HG02678 (cell line): ENCODE measurements at regions not wholly inside any gene's neighbourhood (a gene's known extent, or its start where the extent isn't known, plus 50 kb on each side); places are given as distances from the start of the nearest gene placed in this dataset.
"Not testable (repeated sequence)": the region's sequence is repeated elsewhere in the genome, so short reads cannot be mapped to it uniquely, and the experiment has no call there.

Source experiments
- ATAC-seq: cut with Tn5 transposase; IDR thresholded peaks from one replicate; pipeline ENCODE4 v1.9.1; 2021; ENCODE audit warnings: mild to moderate bottlenecking, moderate library complexity; ENCODE audit not compliant: unreplicated experiment

- ATAC-seq, result no peak
These were observed 383.4 kb downstream of the USP25 start for GRCh38 chr21:16113052-16113715.

GRCh38 chr21:16115461-16115860 is 385.7 kb downstream of the USP25 start:
- ATAC-seq, result no peak

- ATAC-seq, result no peak
These were observed 386.3 kb downstream of the USP25 start for GRCh38 chr21:16116069-16116468.

GRCh38 chr21:16116798-16117197 is 387.0 kb downstream of the USP25 start:
- ATAC-seq, result no peak

- ATAC-seq, result no peak
These were observed 387.5 kb downstream of the USP25 start for GRCh38 chr21:16117331-16117730.

GRCh38 chr21:16117851-16118590 is 388.2 kb downstream of the USP25 start:
- ATAC-seq, result no peak

- ATAC-seq, result no peak
These were observed 394.8 kb downstream of the USP25 start for GRCh38 chr21:16124378-16125138.

GRCh38 chr21:16125274-16125673 is 395.5 kb downstream of the USP25 start:
- no peak for ATAC-seq

- not testable (repeated sequence) for ATAC-seq
These were observed 402.7 kb downstream of the USP25 start for GRCh38 chr21:16132453-16132852.

- no peak for ATAC-seq
These were observed 403.5 kb downstream of the USP25 start for GRCh38 chr21:16133248-16133647.

- ATAC-seq, result no peak
These were observed 404.4 kb downstream of the USP25 start for GRCh38 chr21:16134134-16134533.

- no peak for ATAC-seq
These were observed 407.3 kb downstream of the USP25 start for GRCh38 chr21:16137106-16137505.

GRCh38 chr21:16145052-16145451 is 415.3 kb downstream of the USP25 start:
- ATAC-seq, result no peak

- ATAC-seq, result no peak
These were observed 415.7 kb downstream of the USP25 start for GRCh38 chr21:16145479-16145878.

- ATAC-seq, result no peak
These were observed 424.5 kb downstream of the USP25 start for GRCh38 chr21:16154321-16154720.

GRCh38 chr21:16154951-16155635 is 425.3 kb downstream of the USP25 start:
- no peak for ATAC-seq

GRCh38 chr21:16156841-16157489 is 427.2 kb downstream of the USP25 start:
- no peak for ATAC-seq

- ATAC-seq, result no peak
These were observed 429.6 kb downstream of the USP25 start for GRCh38 chr21:16159213-16159970.

GRCh38 chr21:16159971-16160350 is 430.2 kb downstream of the USP25 start:
- ATAC-seq, result no peak

GRCh38 chr21:16162953-16163352 is 433.2 kb downstream of the USP25 start:
- no peak for ATAC-seq
